ENCODE measurements at regions not wholly inside any gene's neighbourhood (a gene's known extent, or its start where the extent isn't known, plus 50 kb on each side); places are given as distances from the start of the nearest gene placed in this dataset.

DNA sequence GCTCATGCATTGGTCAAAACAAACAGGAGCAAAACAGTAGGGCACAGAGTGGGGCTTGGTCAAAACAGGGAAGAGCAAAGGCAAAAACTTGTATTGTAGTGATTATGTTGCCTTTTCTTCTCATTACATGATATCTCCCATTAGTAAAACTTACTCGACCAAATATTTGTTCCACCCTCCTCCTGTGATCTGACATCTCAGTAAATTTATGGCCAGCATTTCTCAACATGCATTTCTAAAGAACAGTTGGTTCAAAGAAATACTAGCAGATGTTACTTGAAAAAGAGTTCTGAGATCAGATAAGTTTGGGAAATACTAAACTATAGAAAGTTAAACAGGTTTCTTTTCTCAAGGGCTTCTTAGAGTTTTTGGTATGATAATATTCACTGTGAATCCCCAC, 423.1 kb downstream of the FIGN start:
- TF ChIP-seq, protein P1, sequence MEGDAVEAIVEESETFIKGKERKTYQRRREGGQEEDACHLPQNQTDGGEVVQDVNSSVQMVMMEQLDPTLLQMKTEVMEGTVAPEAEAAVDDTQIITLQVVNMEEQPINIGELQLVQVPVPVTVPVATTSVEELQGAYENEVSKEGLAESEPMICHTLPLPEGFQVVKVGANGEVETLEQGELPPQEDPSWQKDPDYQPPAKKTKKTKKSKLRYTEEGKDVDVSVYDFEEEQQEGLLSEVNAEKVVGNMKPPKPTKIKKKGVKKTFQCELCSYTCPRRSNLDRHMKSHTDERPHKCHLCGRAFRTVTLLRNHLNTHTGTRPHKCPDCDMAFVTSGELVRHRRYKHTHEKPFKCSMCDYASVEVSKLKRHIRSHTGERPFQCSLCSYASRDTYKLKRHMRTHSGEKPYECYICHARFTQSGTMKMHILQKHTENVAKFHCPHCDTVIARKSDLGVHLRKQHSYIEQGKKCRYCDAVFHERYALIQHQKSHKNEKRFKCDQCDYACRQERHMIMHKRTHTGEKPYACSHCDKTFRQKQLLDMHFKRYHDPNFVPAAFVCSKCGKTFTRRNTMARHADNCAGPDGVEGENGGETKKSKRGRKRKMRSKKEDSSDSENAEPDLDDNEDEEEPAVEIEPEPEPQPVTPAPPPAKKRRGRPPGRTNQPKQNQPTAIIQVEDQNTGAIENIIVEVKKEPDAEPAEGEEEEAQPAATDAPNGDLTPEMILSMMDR (IDR thresholded peaks at IDR 0.05; ENCODE audit: unreplicated experiment), result no peak

DNA sequence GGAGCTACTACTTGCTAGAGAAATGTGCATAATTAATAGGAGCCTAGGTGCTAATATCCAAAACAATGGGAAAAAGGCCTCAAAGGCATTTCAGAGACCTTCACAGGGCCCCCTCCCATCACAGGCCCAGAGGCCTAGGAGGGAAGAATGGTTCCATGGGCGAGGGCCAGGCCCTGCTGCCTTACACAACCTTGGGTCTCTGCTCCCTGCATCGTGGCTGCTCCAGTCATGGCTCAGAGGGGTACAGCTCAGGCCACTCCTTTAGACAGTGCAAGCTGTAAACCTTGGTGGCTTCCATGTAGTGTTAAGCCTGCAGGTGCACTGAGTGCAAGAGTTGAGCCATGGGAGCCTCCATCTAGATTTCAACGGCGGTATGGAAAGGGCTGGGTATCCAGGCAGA, 429.2 kb downstream of the FIGN start:
- no TSS peak for BruUV-seq (replicated peaks)
- Mint-ChIP-seq H3K27me3 (ENCODE audit: unreplicated experiment) (no peaks in the 10 kb centered on the region), H3K9me3 (ENCODE audit: low read depth, unreplicated experiment) (peaks cover 6% of the 10 kb centered on the region), H3K36me3 (ENCODE audit: insufficient read depth, unreplicated experiment) (no peaks in the 10 kb centered on the region), H3K27ac (ENCODE audit: unreplicated experiment) (no peak overlapping the region), H3K4me3 (ENCODE audit: low read depth, unreplicated experiment) (no peak overlapping the region), H3K4me1 (ENCODE audit: low read depth, unreplicated experiment) (no peaks in the 10 kb centered on the region)
- DNase-seq, result no peak
- CTCF ChIA-PET, result no interaction called here
- intact Hi-C loops (cut with micrococcal nuclease; ENCODE audit: unreplicated experiment), result no loop called here
- TF ChIP-seq, protein P1 (IDR thresholded peaks at IDR 0.05; ENCODE audit: unreplicated experiment), result no peak

More for the DNA sequence above, 423.1 kb downstream of the FIGN start:
- DNase-seq, result no peak
- no peak overlapping the region for H3K4me3 Mint-ChIP-seq (ENCODE audit: low read depth, unreplicated experiment)
- no peaks in the 10 kb centered on the region for H3K27me3 Mint-ChIP-seq (ENCODE audit: unreplicated experiment)
- intact Hi-C loops (cut with micrococcal nuclease; ENCODE audit: unreplicated experiment), result no loop called here
- no peaks in the 10 kb centered on the region for H3K9me3 Mint-ChIP-seq (ENCODE audit: low read depth, unreplicated experiment)
- no peaks in the 10 kb centered on the region for H3K4me1 Mint-ChIP-seq (ENCODE audit: low read depth, unreplicated experiment)
- no peaks in the 10 kb centered on the region for H3K36me3 Mint-ChIP-seq (ENCODE audit: insufficient read depth, unreplicated experiment)
- H3K27ac Mint-ChIP-seq (ENCODE audit: unreplicated experiment), result no peak overlapping the region
- CTCF ChIA-PET, result no interaction called here
- BruUV-seq (replicated peaks), result no TSS peak

DNA sequence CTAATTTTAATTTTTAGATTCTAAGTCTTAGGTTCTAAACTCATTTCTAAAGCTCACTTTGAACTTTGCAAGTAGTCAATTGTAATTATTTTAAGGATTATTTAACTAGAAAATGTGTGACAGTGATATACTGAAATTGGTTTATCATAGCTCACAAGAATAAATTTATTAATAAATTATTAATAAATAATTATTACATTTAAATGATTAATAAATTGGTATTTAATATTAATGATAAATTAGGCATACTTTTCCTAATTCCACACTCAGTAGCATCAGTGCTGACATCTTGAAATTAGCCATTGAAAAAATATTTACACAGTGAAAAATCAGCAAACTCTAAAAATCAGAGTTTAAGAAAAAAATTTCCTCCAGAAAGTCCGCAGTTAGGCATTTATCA, 433.7 kb downstream of the FIGN start:
- Mint-ChIP-seq H3K4me3 (ENCODE audit: low read depth, unreplicated experiment) (no peak overlapping the region), H3K27ac (ENCODE audit: unreplicated experiment) (no peak overlapping the region), H3K4me1 (ENCODE audit: low read depth, unreplicated experiment) (no peaks in the 10 kb centered on the region), H3K9me3 (ENCODE audit: low read depth, unreplicated experiment) (peaks cover 6% of the 10 kb centered on the region), H3K36me3 (ENCODE audit: insufficient read depth, unreplicated experiment) (no peaks in the 10 kb centered on the region), H3K27me3 (ENCODE audit: unreplicated experiment) (no peaks in the 10 kb centered on the region)
- CTCF ChIA-PET, result no interaction called here
- no peak for DNase-seq
- intact Hi-C loops (cut with micrococcal nuclease; ENCODE audit: unreplicated experiment), result no loop called here
- no TSS peak for BruUV-seq (replicated peaks)
- TF ChIP-seq, protein P1 (IDR thresholded peaks at IDR 0.05; ENCODE audit: unreplicated experiment), result no peak

DNA sequence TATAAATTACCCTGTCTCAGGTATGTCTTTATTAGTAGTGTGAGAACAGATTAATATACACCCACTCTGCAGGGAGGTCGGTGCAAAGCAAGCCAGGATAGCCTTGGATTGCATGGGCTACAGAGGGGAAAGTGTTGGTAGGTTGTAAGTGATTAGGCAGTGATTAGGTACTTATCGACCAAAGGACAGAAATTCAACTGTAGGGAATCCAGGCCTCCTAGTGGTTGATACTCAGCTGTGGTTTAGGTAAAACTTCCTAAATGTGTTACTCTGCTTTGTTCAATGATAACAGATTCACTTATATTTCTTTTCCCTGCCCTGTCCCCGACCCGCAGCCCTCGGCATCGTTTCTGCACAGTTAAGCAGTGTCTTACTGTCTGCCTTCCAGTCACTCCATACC, 444.0 kb downstream of the FIGN start:
- no peak overlapping the region for H3K27ac Mint-ChIP-seq (ENCODE audit: unreplicated experiment)
- CTCF ChIA-PET, result no interaction called here
- no peaks in the 10 kb centered on the region for H3K27me3 Mint-ChIP-seq (ENCODE audit: unreplicated experiment)
- intact Hi-C loops (cut with micrococcal nuclease; ENCODE audit: unreplicated experiment), result no loop called here
- no peaks in the 10 kb centered on the region for H3K4me1 Mint-ChIP-seq (ENCODE audit: low read depth, unreplicated experiment)
- no peak overlapping the region for H3K4me3 Mint-ChIP-seq (ENCODE audit: low read depth, unreplicated experiment)
- no peak for DNase-seq
- BruUV-seq (replicated peaks), result no TSS peak
- peaks cover 2% of the 10 kb centered on the region for H3K9me3 Mint-ChIP-seq (ENCODE audit: low read depth, unreplicated experiment)
- H3K36me3 Mint-ChIP-seq (ENCODE audit: insufficient read depth, unreplicated experiment), result no peaks in the 10 kb centered on the region
- TF ChIP-seq, protein P1 (IDR thresholded peaks at IDR 0.05; ENCODE audit: unreplicated experiment), result no peak

DNA sequence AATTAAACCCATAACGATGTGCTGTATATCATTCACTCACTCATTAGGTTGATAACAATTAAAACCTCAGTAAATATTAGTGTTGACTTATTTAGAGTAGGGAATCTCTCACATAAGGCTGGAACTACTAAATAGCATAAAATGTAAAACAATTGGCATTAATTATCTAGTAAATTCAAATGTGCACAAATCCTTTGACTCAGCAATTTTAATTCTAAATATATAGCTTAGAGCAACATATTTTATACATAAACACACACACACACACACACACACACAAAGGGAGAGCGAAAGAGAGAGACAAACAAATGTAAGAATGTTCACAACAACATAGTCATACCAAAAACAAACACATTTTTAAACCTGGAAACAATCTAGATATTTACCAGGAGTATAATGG, 443.1 kb upstream of the KCNH7 start:
- H3K4me1 Mint-ChIP-seq (ENCODE audit: low read depth, unreplicated experiment), result no peaks in the 10 kb centered on the region

More for the DNA sequence above, 443.1 kb upstream of the KCNH7 start:
- DNase-seq, result no peak
- Mint-ChIP-seq H3K4me3 (ENCODE audit: low read depth, unreplicated experiment) (no peak overlapping the region), H3K36me3 (ENCODE audit: insufficient read depth, unreplicated experiment) (no peaks in the 10 kb centered on the region), H3K9me3 (ENCODE audit: low read depth, unreplicated experiment) (no peaks in the 10 kb centered on the region), H3K27me3 (ENCODE audit: unreplicated experiment) (no peaks in the 10 kb centered on the region), H3K27ac (ENCODE audit: unreplicated experiment) (no peak overlapping the region)
- CTCF ChIA-PET, result no interaction called here
- BruUV-seq (replicated peaks), result no TSS peak
- intact Hi-C loops (cut with micrococcal nuclease; ENCODE audit: unreplicated experiment), result no loop called here
- TF ChIP-seq, protein P1 (IDR thresholded peaks at IDR 0.05; ENCODE audit: unreplicated experiment), result no peak

All from Calu3 (cell line).